Suprapubic skin (tissue), 4 donors: ENCODE measurements at regions not wholly inside any gene's neighbourhood (a gene's known extent, or its start where the extent isn't known, plus 50 kb on each side); places are given as distances from the start of the nearest gene placed in this dataset.

Source experiments
- EP300 ChIP-seq: sonication (generic); formaldehyde crosslinking; IDR thresholded peaks from one replicate; pipeline ENCODE4 v1.6.1; 2017; ENCODE audit warnings: antibody characterized with exemption
- POLR2A ChIP-seq, 2 donors: fragments of 450-650 bp; IDR thresholded peaks; one replicate each; pipeline ENCODE4 v1.6.1; 2017; ENCODE audit warnings: antibody characterized with exemption in 2 of 2, mild to moderate bottlenecking in 2 of 2, moderate library complexity in 2 of 2
- POLR2AphosphoS5 ChIP-seq, 3 donors: sonication (generic); formaldehyde crosslinking; IDR thresholded peaks; one replicate each; pipeline ENCODE4 v1.6.1; 2017; ENCODE audit warnings: antibody characterized with exemption in 3 of 3
- TF ChIP-seq, protein P1 (sequence below), 2 donors: fragments of 200-600 bp in 1 of 2; fragments of 450-650 bp in 1 of 2; sonication (generic) in 1 of 2; IDR thresholded peaks; one replicate each; pipeline ENCODE4 v1.5.1; 2016 to 2019; ENCODE audit warnings: antibody characterized with exemption in 2 of 2, mild to moderate bottlenecking in 1 of 2, moderate library complexity in 1 of 2

DNA sequence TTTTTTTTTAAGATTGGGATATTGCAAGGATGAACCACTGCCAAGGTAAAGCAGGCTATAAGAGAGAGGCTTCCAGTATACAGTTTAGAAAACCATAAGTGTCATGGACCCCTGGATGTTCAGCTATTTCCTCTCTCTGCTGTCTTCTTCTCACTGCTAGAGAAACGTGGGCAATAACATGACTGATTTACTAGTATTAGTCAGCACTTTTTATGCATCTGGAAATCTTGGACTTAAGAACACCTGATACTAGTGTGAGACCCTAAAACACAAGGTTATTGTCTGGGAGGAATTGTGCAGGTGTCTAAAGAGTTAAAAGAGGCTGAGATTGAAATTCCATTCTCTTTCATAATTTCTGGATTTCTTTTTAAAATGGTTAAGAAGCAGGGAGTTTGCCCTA lies 460.6 kb upstream of the MCTP2 start:
- TF ChIP-seq, protein P1, sequence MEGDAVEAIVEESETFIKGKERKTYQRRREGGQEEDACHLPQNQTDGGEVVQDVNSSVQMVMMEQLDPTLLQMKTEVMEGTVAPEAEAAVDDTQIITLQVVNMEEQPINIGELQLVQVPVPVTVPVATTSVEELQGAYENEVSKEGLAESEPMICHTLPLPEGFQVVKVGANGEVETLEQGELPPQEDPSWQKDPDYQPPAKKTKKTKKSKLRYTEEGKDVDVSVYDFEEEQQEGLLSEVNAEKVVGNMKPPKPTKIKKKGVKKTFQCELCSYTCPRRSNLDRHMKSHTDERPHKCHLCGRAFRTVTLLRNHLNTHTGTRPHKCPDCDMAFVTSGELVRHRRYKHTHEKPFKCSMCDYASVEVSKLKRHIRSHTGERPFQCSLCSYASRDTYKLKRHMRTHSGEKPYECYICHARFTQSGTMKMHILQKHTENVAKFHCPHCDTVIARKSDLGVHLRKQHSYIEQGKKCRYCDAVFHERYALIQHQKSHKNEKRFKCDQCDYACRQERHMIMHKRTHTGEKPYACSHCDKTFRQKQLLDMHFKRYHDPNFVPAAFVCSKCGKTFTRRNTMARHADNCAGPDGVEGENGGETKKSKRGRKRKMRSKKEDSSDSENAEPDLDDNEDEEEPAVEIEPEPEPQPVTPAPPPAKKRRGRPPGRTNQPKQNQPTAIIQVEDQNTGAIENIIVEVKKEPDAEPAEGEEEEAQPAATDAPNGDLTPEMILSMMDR (IDR thresholded peaks at IDR 0.05): no peak
- TF ChIP-seq POLR2A (IDR thresholded peaks at IDR 0.05) (no peak), POLR2AphosphoS5 (IDR thresholded peaks at IDR 0.05) (no peak), EP300 (no peak)
